K562 (cell line): ENCODE measurements at regions not wholly inside any gene's neighbourhood (a gene's known extent, or its start where the extent isn't known, plus 50 kb on each side); places are given as distances from the start of the nearest gene placed in this dataset.

Experiments
- ATAC-seq: fragments of 200-7000 bp; cut with Tn5 transposase; 3 replicates; pipeline ENCODE4 v1.9.1; 2020; ENCODE audit warnings: moderate library complexity
- BruUV-seq: library from RNA; stranded (reverse); fragments of 400-500 nt; replicated peaks from 2 replicates; lab custom pipeline; 2021; lab: Mats Ljungman, UMichigan
- CTCF ChIA-PET: fragments of 300-600 bp; formaldehyde crosslinking; extraction: SDS; loops from one replicate; lab custom pipeline; 2021; ENCODE audit warnings: low intra/inter-chr PET ratio; lab: Yijun Ruan, JAX
- POLR2A ChIA-PET: fragments of 300-600, 350-650 bp; sonication (Branson Sonifier 250); formaldehyde crosslinking; extraction: SDS; loops from one replicate; lab custom pipeline; 2021; ENCODE audit warnings: antibody characterized with exemption, inconsistent platforms; lab: Yijun Ruan, JAX
- DNase-seq, 4 experiments: peaks; one replicate each; pipeline versions ENCODE4 v3.0.0 to v3.0.0-alpha.2; 2011 to 2018; ENCODE audit warnings: low spot score in 3 of 4, mixed read lengths in 3 of 4; ENCODE audit errors: extremely low read depth in 1 of 4
- FAIRE-seq: peaks from 2 replicates; lab custom pipeline; 2011; peaks lifted over from hg19 to GRCh38; lab: Jason Lieb, UNC
- H2AFZ ChIP-seq: 2 replicates; pipeline ENCODE4 v1.6.0; 2011; ENCODE audit warnings: low read depth, low read length, control low read depth, inconsistent platforms
- H3K27ac ChIP-seq: fragments of 200-600 bp; 3 replicates; pipeline ENCODE4 v1.8.0; 2011; ENCODE audit warnings: low read depth, mild to moderate bottlenecking, control low read depth, inconsistent platforms, low read length, moderate library complexity, mixed read lengths; ENCODE audit errors: extremely low read depth
- H3K27me3 ChIP-seq, 2 experiments: fragments of 300-600 bp in 1 of 2; 2 replicates in 1 of 2; 3 replicates in 1 of 2; pipeline versions ENCODE4 v1.6.0 to v1.8.0; 2011; ENCODE audit warnings: inconsistent platforms in 2 of 2, low read length in 2 of 2, mild to moderate bottlenecking in 1 of 2, mixed read lengths in 1 of 2, moderate library complexity in 1 of 2; ENCODE audit not compliant: control insufficient read depth in 2 of 2, insufficient read depth in 2 of 2
- H3K36me3 ChIP-seq: fragments of 300-600 bp; 3 replicates; pipeline ENCODE4 v1.8.0; 2011; ENCODE audit warnings: mild to moderate bottlenecking, low read length, inconsistent platforms; ENCODE audit not compliant: control insufficient read depth, insufficient read depth
- H3K4me1 ChIP-seq, 2 experiments: fragments of 200-600 bp in 1 of 2; replicated peaks in 1 of 2; 2 replicates in 1 of 2; 3 replicates in 1 of 2; pipeline versions ENCODE4 v1.5.1 to v1.8.0; 2011; ENCODE audit warnings: inconsistent platforms in 2 of 2, low read length in 2 of 2, mild to moderate bottlenecking in 1 of 2, mixed read lengths in 1 of 2, moderate library complexity in 1 of 2; ENCODE audit not compliant: control insufficient read depth in 2 of 2, insufficient read depth in 2 of 2
- H3K4me2 ChIP-seq: 2 replicates; pipeline ENCODE4 v1.6.1; 2011; ENCODE audit warnings: low read length, control low read depth, inconsistent platforms, mixed read lengths; ENCODE audit not compliant: insufficient read depth
- H3K4me3 ChIP-seq: fragments of 200-600 bp; sonication (generic), shearing (Covaris generic); 2 replicates; pipeline ENCODE4 v1.5.1; 2016; ENCODE audit warnings: control low read depth, inconsistent platforms
- H3K79me2 ChIP-seq: fragments of 200-600 bp; 3 replicates; pipeline ENCODE4 v1.8.0; 2011; ENCODE audit warnings: low read length, inconsistent platforms; ENCODE audit not compliant: control insufficient read depth, insufficient read depth
- H3K9ac ChIP-seq, 2 experiments: 2 replicates each; pipeline versions ENCODE4 v1.6.0 to v1.6.1; 2011; ENCODE audit warnings: low read depth in 2 of 2, low read length in 2 of 2, control low read depth in 1 of 2, inconsistent platforms in 1 of 2, mild to moderate bottlenecking in 1 of 2, mixed read lengths in 1 of 2; ENCODE audit not compliant: insufficient read depth in 1 of 2
- H3K9me1 ChIP-seq: one replicate; pipeline ENCODE4 v1.6.0; 2011; ENCODE audit warnings: inconsistent platforms, mild to moderate bottlenecking, low read length, moderate library complexity; ENCODE audit not compliant: control insufficient read depth, insufficient read depth
- H3K9me3 ChIP-seq: replicated peaks from 2 replicates; pipeline ENCODE4 v1.5.1; 2011; ENCODE audit warnings: low read depth, low read length, inconsistent platforms; ENCODE audit not compliant: control insufficient read depth, insufficient read depth
- H4K20me1 ChIP-seq: replicated peaks from 2 replicates; pipeline ENCODE4 v1.6.1; 2011; ENCODE audit warnings: low read length, inconsistent platforms, mixed read lengths; ENCODE audit not compliant: control insufficient read depth, insufficient read depth
- DEAF1 ChIP-seq: fragments of 450-650 bp; formaldehyde crosslinking; IDR thresholded peaks from 2 replicates; pipeline ENCODE4 v1.4.0; 2020; ENCODE audit warnings: mild to moderate bottlenecking, moderate library complexity
- FOXK2 ChIP-seq, 2 experiments: fragments of 450-650 bp; IDR thresholded peaks in 1 of 2; conservative IDR thresholded peaks in 1 of 2; 2 replicates each; pipeline ENCODE4 v1.6.1; 2016; ENCODE audit warnings: low read depth in 2 of 2, mild to moderate bottlenecking in 1 of 2
- LCOR ChIP-seq: sonication (generic); formaldehyde crosslinking; IDR thresholded peaks from 2 replicates; pipeline ENCODE4 v1.8.0; 2022; ENCODE audit warnings: mild to moderate bottlenecking, missing genetic modification reagents
- NRF1 ChIP-seq, 2 experiments: fragments of 450-650 bp; IDR thresholded peaks in 1 of 2; conservative IDR thresholded peaks in 1 of 2; 2 replicates each; pipeline ENCODE4 v1.6.1; 2014; ENCODE audit warnings: mild to moderate bottlenecking in 2 of 2
- PHF21A ChIP-seq: fragments of 450-650 bp; IDR thresholded peaks from 2 replicates; pipeline ENCODE4 v1.6.1; 2017; ENCODE audit warnings: low read depth, borderline replicate concordance
- RHOXF2B ChIP-seq: fragments of 250-450 bp; sonication (Bioruptor Pico); conservative IDR thresholded peaks from 2 replicates; pipeline ENCODE4 v1.5.1; 2021
- ZBTB26 ChIP-seq: fragments of 450-650 bp; formaldehyde crosslinking; IDR thresholded peaks from 2 replicates; pipeline ENCODE4 v1.4.0; 2022; ENCODE audit warnings: missing genetic modification characterization
- ZNF384 ChIP-seq: IDR thresholded peaks from 2 replicates; pipeline ENCODE4 v1.6.1; 2012; ENCODE audit warnings: low read depth, low read length, improper control_type of control experiment
- WGBS: fragments of 100-300 bp; shearing (Covaris generic); methylation state at CpG from one replicate; pipeline ENCODE4 v1.1.6; 2016; ENCODE audit warnings: low coverage, mixed read lengths; ENCODE audit not compliant: insufficient coverage; ENCODE audit errors: missing lambda C conversion rate; 5-methylcytosine and 5-hydroxymethylcytosine counted together
- in situ Hi-C: fragments of 300-500 bp; cut with MboI; formaldehyde crosslinking; loops from 4 replicates; pipeline ENCODE4 v1.15.0; 2018; ENCODE audit warnings: inconsistent platforms, mixed read lengths
- intact Hi-C: fragments of 100-400 bp; cut with micrococcal nuclease; formaldehyde crosslinking; loops from 2 replicates; pipeline ENCODE4 v1.14.2; 2022

GRCh38 chr19:31512181-31512970 is 163.1 kb upstream of the TSHZ3 start:
- DNase-seq (no peak), FAIRE-seq (no peak), ATAC-seq (no peak)
- Histone ChIP-seq H3K4me1 (no peaks in the 10 kb centered on the region; a peak in 1 of 5 replicates), H3K9ac (no peak overlapping the region), H3K4me3 (no peak overlapping the region), H3K4me2 (no peak overlapping the region), H3K9me1 (no peaks in the 10 kb centered on the region), H3K36me3 (no peaks in the 10 kb centered on the region), H3K27ac (no peak overlapping the region), H4K20me1 (no peaks in the 10 kb centered on the region; the same call in 1 of the 2 replicates), H3K9me3 (no peaks in the 10 kb centered on the region), H3K27me3 (peaks cover 0 to 7% of the 10 kb centered on the region in 2 experiments; a peak in 1 of 5 replicates), H3K79me2 (no peaks in the 10 kb centered on the region), H2AFZ (no peak overlapping the region)
- in situ Hi-C loops (no loop called here), intact Hi-C loops (no loop called here)
- 1% methylated on average over 9 of the region's 10 CpGs for whole genome bisulfite sequencing
- ChIA-PET POLR2A (interaction anchor here (0.5 kb wide), 1 partner anchor 922 kb away, joined by 3 read pairs; no protein-coding TSS in a partner anchor), CTCF (no interaction called here)
- no TSS peak for BruUV-seq
- TF ChIP-seq NRF1 (conservative IDR thresholded peaks at IDR 0.05 in 1 of 2, IDR thresholded peaks at IDR 0.05 in 1 of 2) = no peak
- TF ChIP-seq ZNF384 = no peak
- no peak for TF ChIP-seq LCOR (CRISPR knock-in tag)
- TF ChIP-seq DEAF1 (CRISPR knock-in tag) = no peak
- TF ChIP-seq FOXK2 (conservative IDR thresholded peaks at IDR 0.05 in 1 of 2, IDR thresholded peaks at IDR 0.05 in 1 of 2; ENCODE audit: low read depth in 2 of 2) = no peak
- no peak for TF ChIP-seq RHOXF2B (CRISPR knock-in tag)
- TF ChIP-seq ZBTB26 (CRISPR knock-in tag) = no peak
- no peak for TF ChIP-seq PHF21A
